ENCODE measurements at regions not wholly inside any gene's neighbourhood (a gene's known extent, or its start where the extent isn't known, plus 50 kb on each side); places are given as distances from the start of the nearest gene placed in this dataset.

GRCh38 chr13:100811024-100811865 lies 136.7 kb upstream of the TMTC4 start:
- DNase-seq (ENCODE audit: low read depth, low spot score), result no peak
- no peaks in the 10 kb centered on the region for H3K36me3 ChIP-seq (ENCODE audit: control insufficient read depth in 2 of 2, extremely low read depth in 1 of 2, insufficient read depth in 2 of 2, low read length in 2 of 2)
- H3K9me1 ChIP-seq (ENCODE audit: control insufficient read depth, extremely low read depth, insufficient read depth, low read length), result no peaks in the 10 kb centered on the region
- no peak overlapping the region for H3K9ac ChIP-seq (ENCODE audit: control insufficient read depth, extremely low read depth, insufficient read depth, low read length)
- H3K4me3 ChIP-seq (ENCODE audit: control insufficient read depth in 2 of 3, extremely low read depth in 1 of 3, insufficient read depth in 2 of 3, low read depth in 1 of 3, low read length in 3 of 3), result no peak overlapping the region
- no peak overlapping the region for H3K27ac ChIP-seq (ENCODE audit: control insufficient read depth, insufficient read depth, low read length)
- H3K9me3 ChIP-seq (ENCODE audit: control insufficient read depth, low read depth, low read length), result no peaks in the 10 kb centered on the region
- peaks cover 5% of the 10 kb centered on the region for H3K27me3 ChIP-seq (ENCODE audit: control insufficient read depth, extremely low read depth, insufficient read depth, low read length)
- H2AFZ ChIP-seq (ENCODE audit: control insufficient read depth, low read length), result no peak overlapping the region
- no peak for FAIRE-seq
- peaks cover 9% of the 10 kb centered on the region for H3K4me1 ChIP-seq (ENCODE audit: control insufficient read depth, extremely low read depth, insufficient read depth, low read length)
- no peak overlapping the region for H3K4me2 ChIP-seq (ENCODE audit: control insufficient read depth, extremely low read depth, insufficient read depth, low read depth, low read length)
- H4K20me1 ChIP-seq (ENCODE audit: control insufficient read depth, extremely low read depth, insufficient read depth, low read length), result no peaks in the 10 kb centered on the region
- H3K79me2 ChIP-seq (ENCODE audit: control insufficient read depth, insufficient read depth, low read length), result no peaks in the 10 kb centered on the region
- dilution Hi-C loops (cut with MboI; ENCODE audit: extremely low pct_ligation_motif_present, low sequenced_read_pairs), result no loop called here
- TF ChIP-seq EZH2 (IDR thresholded peaks at IDR 0.05; ENCODE audit: low read length), result no peak
- TF ChIP-seq, protein P1, sequence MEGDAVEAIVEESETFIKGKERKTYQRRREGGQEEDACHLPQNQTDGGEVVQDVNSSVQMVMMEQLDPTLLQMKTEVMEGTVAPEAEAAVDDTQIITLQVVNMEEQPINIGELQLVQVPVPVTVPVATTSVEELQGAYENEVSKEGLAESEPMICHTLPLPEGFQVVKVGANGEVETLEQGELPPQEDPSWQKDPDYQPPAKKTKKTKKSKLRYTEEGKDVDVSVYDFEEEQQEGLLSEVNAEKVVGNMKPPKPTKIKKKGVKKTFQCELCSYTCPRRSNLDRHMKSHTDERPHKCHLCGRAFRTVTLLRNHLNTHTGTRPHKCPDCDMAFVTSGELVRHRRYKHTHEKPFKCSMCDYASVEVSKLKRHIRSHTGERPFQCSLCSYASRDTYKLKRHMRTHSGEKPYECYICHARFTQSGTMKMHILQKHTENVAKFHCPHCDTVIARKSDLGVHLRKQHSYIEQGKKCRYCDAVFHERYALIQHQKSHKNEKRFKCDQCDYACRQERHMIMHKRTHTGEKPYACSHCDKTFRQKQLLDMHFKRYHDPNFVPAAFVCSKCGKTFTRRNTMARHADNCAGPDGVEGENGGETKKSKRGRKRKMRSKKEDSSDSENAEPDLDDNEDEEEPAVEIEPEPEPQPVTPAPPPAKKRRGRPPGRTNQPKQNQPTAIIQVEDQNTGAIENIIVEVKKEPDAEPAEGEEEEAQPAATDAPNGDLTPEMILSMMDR (optimal IDR thresholded peaks at IDR 0.05 in 1 of 3, IDR thresholded peaks at IDR 0.05 in 1 of 3, conservative IDR thresholded peaks at IDR 0.05 in 1 of 3; ENCODE audit: extremely low read depth in 1 of 3, insufficient read depth in 2 of 3, low read length in 3 of 3), result no peak

GRCh38 chr13:100810481-100810880 lies 135.9 kb upstream of the TMTC4 start:
- H3K9me1 ChIP-seq (ENCODE audit: control insufficient read depth, extremely low read depth, insufficient read depth, low read length), result no peaks in the 10 kb centered on the region
- H3K36me3 ChIP-seq (ENCODE audit: control insufficient read depth in 2 of 2, extremely low read depth in 1 of 2, insufficient read depth in 2 of 2, low read length in 2 of 2), result no peaks in the 10 kb centered on the region
- no peaks in the 10 kb centered on the region for H3K79me2 ChIP-seq (ENCODE audit: control insufficient read depth, insufficient read depth, low read length)
- H3K4me1 ChIP-seq (ENCODE audit: control insufficient read depth, extremely low read depth, insufficient read depth, low read length), result peaks cover 5% of the 10 kb centered on the region
- no peaks in the 10 kb centered on the region for H3K9me3 ChIP-seq (ENCODE audit: control insufficient read depth, low read depth, low read length)
- no peaks in the 10 kb centered on the region for H4K20me1 ChIP-seq (ENCODE audit: control insufficient read depth, extremely low read depth, insufficient read depth, low read length)
- H3K4me3 ChIP-seq (ENCODE audit: control insufficient read depth in 2 of 3, extremely low read depth in 1 of 3, insufficient read depth in 2 of 3, low read depth in 1 of 3, low read length in 3 of 3), result no peak overlapping the region
- H3K27ac ChIP-seq (ENCODE audit: control insufficient read depth, insufficient read depth, low read length), result no peak overlapping the region
- H3K27me3 ChIP-seq (ENCODE audit: control insufficient read depth, extremely low read depth, insufficient read depth, low read length), result peaks cover 5% of the 10 kb centered on the region
- no peak overlapping the region for H3K4me2 ChIP-seq (ENCODE audit: control insufficient read depth, extremely low read depth, insufficient read depth, low read depth, low read length)
- no peak overlapping the region for H3K9ac ChIP-seq (ENCODE audit: control insufficient read depth, extremely low read depth, insufficient read depth, low read length)
- dilution Hi-C loops (cut with MboI; ENCODE audit: extremely low pct_ligation_motif_present, low sequenced_read_pairs), result no loop called here
- TF ChIP-seq, protein P1 (optimal IDR thresholded peaks at IDR 0.05 in 1 of 3, IDR thresholded peaks at IDR 0.05 in 1 of 3, conservative IDR thresholded peaks at IDR 0.05 in 1 of 3; ENCODE audit: extremely low read depth in 1 of 3, insufficient read depth in 2 of 3, low read length in 3 of 3), result no peak
- TF ChIP-seq EZH2 (IDR thresholded peaks at IDR 0.05; ENCODE audit: low read length), result no peak
- FAIRE-seq, result no peak
- H2AFZ ChIP-seq (ENCODE audit: control insufficient read depth, low read length), result no peak overlapping the region
- no peak for DNase-seq (ENCODE audit: low read depth, low spot score)
